H9 (cell line): ENCODE measurements at regions not wholly inside any gene's neighbourhood (a gene's known extent, or its start where the extent isn't known, plus 50 kb on each side); places are given as distances from the start of the nearest gene placed in this dataset.
A peak's percentile ranks its signal among the peaks of the same experiment; 100 is the strongest.

Experiments
- DNase-seq: peaks from one replicate; pipeline ENCODE4 v3.0.0-alpha.2; 2017
- H2AFZ ChIP-seq: one replicate; pipeline ENCODE4 v1.6.1; 2013; ENCODE audit warnings: mild to moderate bottlenecking, low read length, control low read depth, moderate library complexity
- H2AK5ac ChIP-seq: 2 replicates; pipeline ENCODE4 v1.6.1; 2013; ENCODE audit warnings: low read length, control low read depth, mixed read lengths; ENCODE audit not compliant: insufficient read length
- H2BK120ac ChIP-seq: one replicate; pipeline ENCODE4 v1.6.1; 2013; ENCODE audit warnings: low read depth, mild to moderate bottlenecking, low read length, control low read depth, inconsistent platforms; ENCODE audit not compliant: poor library complexity, severe bottlenecking
- H2BK12ac ChIP-seq: 2 replicates; pipeline ENCODE4 v1.6.1; 2013; ENCODE audit warnings: low read length, control low read depth, mixed read lengths, low read depth; ENCODE audit not compliant: insufficient read length
- H2BK15ac ChIP-seq: 2 replicates; pipeline ENCODE4 v1.6.1; 2013; ENCODE audit warnings: low read depth, low read length, control low read depth
- H2BK20ac ChIP-seq: one replicate; pipeline ENCODE4 v1.6.1; 2013; ENCODE audit warnings: low read depth, mild to moderate bottlenecking, low read length, control low read depth, inconsistent platforms; ENCODE audit not compliant: poor library complexity, severe bottlenecking
- H2BK5ac ChIP-seq: 2 replicates; pipeline ENCODE4 v1.6.1; 2013; ENCODE audit warnings: low read length, control low read depth, mixed read lengths; ENCODE audit not compliant: insufficient read length
- H3K14ac ChIP-seq: 2 replicates; pipeline ENCODE4 v1.6.1; 2013; ENCODE audit warnings: low read length, control low read depth; ENCODE audit not compliant: insufficient read depth
- H3K18ac ChIP-seq: 2 replicates; pipeline ENCODE4 v1.6.1; 2013; ENCODE audit warnings: low read depth, mild to moderate bottlenecking, mixed read lengths, low read length, control low read depth; ENCODE audit not compliant: insufficient read length
- H3K23ac ChIP-seq: 2 replicates; pipeline ENCODE4 v1.6.1; 2013; ENCODE audit warnings: low read length, control low read depth, mixed read lengths, low read depth; ENCODE audit not compliant: insufficient read length
- H3K23me2 ChIP-seq: 2 replicates; pipeline ENCODE4 v1.6.1; 2013; ENCODE audit warnings: low read depth, mild to moderate bottlenecking, mixed read lengths, low read length, control low read depth; ENCODE audit not compliant: insufficient read length, poor library complexity, severe bottlenecking
- H3K27ac ChIP-seq: 2 replicates; pipeline ENCODE4 v1.5.1; 2013; ENCODE audit warnings: low read length, control low read depth, mixed read lengths, low read depth; ENCODE audit not compliant: insufficient read length
- H3K27me3 ChIP-seq: 2 replicates; pipeline ENCODE4 v1.6.1; 2013; ENCODE audit warnings: low read length, control low read depth, inconsistent platforms; ENCODE audit not compliant: insufficient read depth
- H3K4ac ChIP-seq: 2 replicates; pipeline ENCODE4 v1.6.1; 2013; ENCODE audit warnings: low read depth, mild to moderate bottlenecking, control low read depth, inconsistent platforms, low read length, moderate library complexity
- H3K4me1 ChIP-seq: 2 replicates; pipeline ENCODE4 v1.6.1; 2013; ENCODE audit warnings: low read length, control low read depth, inconsistent platforms; ENCODE audit not compliant: insufficient read depth
- H3K4me2 ChIP-seq: 2 replicates; pipeline ENCODE4 v1.6.1; 2013; ENCODE audit warnings: low read length, control low read depth, mixed read lengths; ENCODE audit not compliant: insufficient read length, insufficient read depth
- H3K56ac ChIP-seq: 2 replicates; pipeline ENCODE4 v1.6.1; 2013; ENCODE audit warnings: low read depth, mild to moderate bottlenecking, mixed read lengths, low read length, control low read depth; ENCODE audit not compliant: insufficient read length
- H3K79me1 ChIP-seq: 2 replicates; pipeline ENCODE4 v1.6.1; 2013; ENCODE audit warnings: low read depth, mild to moderate bottlenecking, moderate library complexity, low read length, control low read depth, inconsistent platforms; ENCODE audit not compliant: insufficient read depth, poor library complexity, severe bottlenecking
- H3K79me2 ChIP-seq: 2 replicates; pipeline ENCODE4 v1.6.1; 2013; ENCODE audit warnings: low read length, control low read depth, inconsistent platforms; ENCODE audit not compliant: insufficient read depth
- H3K9ac ChIP-seq: 2 replicates; pipeline ENCODE4 v1.6.1; 2013; ENCODE audit warnings: low read length, control low read depth, mixed read lengths; ENCODE audit not compliant: insufficient read length; ENCODE audit errors: extremely low read depth
- H3K9me3 ChIP-seq: one replicate; pipeline ENCODE4 v1.6.1; 2013; ENCODE audit warnings: low read depth, low read length, inconsistent platforms; ENCODE audit not compliant: control insufficient read depth
- H3T11ph ChIP-seq: one replicate; pipeline ENCODE4 v1.6.1; 2013; ENCODE audit warnings: mild to moderate bottlenecking, low read length, control low read depth, inconsistent platforms
- H4K20me1 ChIP-seq: one replicate; pipeline ENCODE4 v1.6.1; 2013; ENCODE audit not compliant: control insufficient read depth, insufficient read length, insufficient read depth
- H4K5ac ChIP-seq: 2 replicates; pipeline ENCODE4 v1.6.1; 2013; ENCODE audit warnings: low read depth, mild to moderate bottlenecking, mixed read lengths, low read length, control low read depth; ENCODE audit not compliant: insufficient read length
- H4K8ac ChIP-seq: replicated peaks from 2 replicates; pipeline ENCODE4 v1.6.1; 2013; ENCODE audit warnings: low read length, control low read depth, mixed read lengths, low read depth; ENCODE audit not compliant: insufficient read length
- H4K91ac ChIP-seq: 2 replicates; pipeline ENCODE4 v1.6.1; 2013; ENCODE audit warnings: low read depth, mild to moderate bottlenecking, moderate library complexity, mixed read lengths, low read length, control low read depth; ENCODE audit not compliant: insufficient read length
- H3K27ac Mint-ChIP-seq, 3 experiments: 2 replicates in 2 of 3; 3 replicates in 1 of 3; pipeline ENCODE4 v1.8.0; 2020 to 2021; ENCODE audit warnings: mixed read lengths in 3 of 3, mild to moderate bottlenecking in 1 of 3, moderate library complexity in 1 of 3
- H3K27me3 Mint-ChIP-seq: 2 replicates; pipeline ENCODE4 v1.8.0; 2021; ENCODE audit warnings: low read depth, mild to moderate bottlenecking, moderate library complexity, mixed read lengths
- H3K36me3 Mint-ChIP-seq, 3 experiments: 2 replicates in 2 of 3; 3 replicates in 1 of 3; pipeline ENCODE4 v1.8.0; 2020 to 2021; ENCODE audit warnings: low read depth in 3 of 3, mixed read lengths in 3 of 3; ENCODE audit not compliant: insufficient read depth in 1 of 3
- H3K4me1 Mint-ChIP-seq, 2 experiments: 2 replicates each; pipeline ENCODE4 v1.8.0; 2020; ENCODE audit warnings: mixed read lengths in 2 of 2
- H3K4me3 Mint-ChIP-seq, 2 experiments: 2 replicates in 1 of 2; 3 replicates in 1 of 2; pipeline ENCODE4 v1.8.0; 2020 to 2021; ENCODE audit warnings: mild to moderate bottlenecking in 2 of 2, mixed read lengths in 2 of 2, moderate library complexity in 1 of 2
- H3K9me3 Mint-ChIP-seq, 2 experiments: 2 replicates in 1 of 2; 3 replicates in 1 of 2; pipeline ENCODE4 v1.8.0; 2020; ENCODE audit warnings: mild to moderate bottlenecking in 2 of 2, mixed read lengths in 2 of 2, moderate library complexity in 1 of 2
- WGBS: extraction: QIAGEN DNeasy Blood & Tissue Kit; methylation state at CpG from one replicate; pipeline ENCODE4 v1.1.7; 2013; ENCODE audit warnings: missing lambda C conversion rate, low lambda C conversion rate, mixed read lengths; ENCODE audit not compliant: insufficient read length; ENCODE audit errors: extremely low coverage; 5-methylcytosine and 5-hydroxymethylcytosine counted together
- TF ChIP-seq, protein P1 (sequence below): fragments of 200-600 bp; sonication (generic); conservative IDR thresholded peaks from 3 replicates; pipeline ENCODE4 v1.8.0; 2021; ENCODE audit warnings: antibody characterized with exemption, mild to moderate bottlenecking

DNA sequence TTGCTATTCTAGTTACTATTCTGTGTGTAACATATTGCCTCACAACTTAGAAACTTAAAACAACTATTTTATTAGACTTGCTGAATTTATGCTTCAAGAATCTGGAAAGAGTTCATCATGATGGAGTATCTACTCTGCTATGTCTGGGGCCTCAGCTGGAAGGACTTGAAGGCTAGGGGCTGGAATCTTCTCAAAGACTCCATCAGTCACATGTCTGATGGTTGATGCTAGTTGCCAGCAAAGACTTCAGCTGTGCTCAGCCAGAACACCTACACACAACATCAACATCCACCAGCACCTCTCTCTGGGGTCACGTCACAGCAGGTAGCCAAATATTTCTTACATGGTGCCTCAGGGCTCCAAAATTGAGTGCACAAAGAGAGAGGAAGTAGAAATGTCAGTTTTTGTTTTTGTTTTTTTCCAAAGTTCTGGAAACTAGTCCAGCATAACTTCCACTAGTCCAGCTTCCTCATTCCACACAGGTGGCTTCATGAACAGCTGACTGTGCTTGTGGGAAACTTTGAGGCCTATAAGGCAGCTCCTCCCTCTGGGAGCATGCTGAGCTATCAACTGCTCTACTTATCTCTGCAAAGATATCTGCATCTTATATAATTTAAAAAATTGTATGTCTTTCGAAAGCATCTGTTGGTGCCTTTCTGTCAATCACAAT is 325.4 kb upstream of the AGTR1 start:
- no peaks in the 10 kb centered on the region for H4K20me1 ChIP-seq
- no peaks in the 10 kb centered on the region for H3K4me1 ChIP-seq
- DNase-seq, result no peak
- no peak overlapping the region for H3K18ac ChIP-seq
- Mint-ChIP-seq H3K27ac (peak overlapping the region in 1 of 3 experiments; percentile 41; a peak in 1 of 7 replicates), H3K9me3 (no peaks in the 10 kb centered on the region; a peak in 1 of 5 replicates), H3K36me3 (no peaks in the 10 kb centered on the region), H3K4me1 (no peaks in the 10 kb centered on the region), H3K4me3 (no peak overlapping the region), H3K27me3 (no peaks in the 10 kb centered on the region)
- no peak overlapping the region for H3K4me2 ChIP-seq
- no peak overlapping the region for H2BK12ac ChIP-seq
- H2BK15ac ChIP-seq, result no peak overlapping the region
- H2BK20ac ChIP-seq, result no peak overlapping the region
- H4K8ac ChIP-seq, result no peak overlapping the region
- H3K27ac ChIP-seq, result no peak overlapping the region
- no peaks in the 10 kb centered on the region for H3K27me3 ChIP-seq
- H3K23me2 ChIP-seq, result no peaks in the 10 kb centered on the region
- no peaks in the 10 kb centered on the region for H3K9me3 ChIP-seq
- TF ChIP-seq, protein P1, sequence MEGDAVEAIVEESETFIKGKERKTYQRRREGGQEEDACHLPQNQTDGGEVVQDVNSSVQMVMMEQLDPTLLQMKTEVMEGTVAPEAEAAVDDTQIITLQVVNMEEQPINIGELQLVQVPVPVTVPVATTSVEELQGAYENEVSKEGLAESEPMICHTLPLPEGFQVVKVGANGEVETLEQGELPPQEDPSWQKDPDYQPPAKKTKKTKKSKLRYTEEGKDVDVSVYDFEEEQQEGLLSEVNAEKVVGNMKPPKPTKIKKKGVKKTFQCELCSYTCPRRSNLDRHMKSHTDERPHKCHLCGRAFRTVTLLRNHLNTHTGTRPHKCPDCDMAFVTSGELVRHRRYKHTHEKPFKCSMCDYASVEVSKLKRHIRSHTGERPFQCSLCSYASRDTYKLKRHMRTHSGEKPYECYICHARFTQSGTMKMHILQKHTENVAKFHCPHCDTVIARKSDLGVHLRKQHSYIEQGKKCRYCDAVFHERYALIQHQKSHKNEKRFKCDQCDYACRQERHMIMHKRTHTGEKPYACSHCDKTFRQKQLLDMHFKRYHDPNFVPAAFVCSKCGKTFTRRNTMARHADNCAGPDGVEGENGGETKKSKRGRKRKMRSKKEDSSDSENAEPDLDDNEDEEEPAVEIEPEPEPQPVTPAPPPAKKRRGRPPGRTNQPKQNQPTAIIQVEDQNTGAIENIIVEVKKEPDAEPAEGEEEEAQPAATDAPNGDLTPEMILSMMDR, result no peak
- H3K14ac ChIP-seq, result no peak overlapping the region
- H3K56ac ChIP-seq, result no peak overlapping the region
- no peak overlapping the region for H3K4ac ChIP-seq
- no peak overlapping the region for H4K5ac ChIP-seq
- H2BK5ac ChIP-seq, result no peak overlapping the region
- no peak overlapping the region for H2BK120ac ChIP-seq
- no peak overlapping the region for H2AFZ ChIP-seq
- no peaks in the 10 kb centered on the region for H3K79me1 ChIP-seq
- H3T11ph ChIP-seq, result no peak overlapping the region
- H3K9ac ChIP-seq, result no peak overlapping the region
- H2AK5ac ChIP-seq, result no peak overlapping the region
- no CpG with 5 or more reads among the region's 2 CpGs for WGBS
- no peak overlapping the region for H4K91ac ChIP-seq
- H3K79me2 ChIP-seq, result no peaks in the 10 kb centered on the region
- H3K23ac ChIP-seq, result no peak overlapping the region
